Astrocyte of the spinal cord (primary cell): ENCODE measurements at regions not wholly inside any gene's neighbourhood (a gene's known extent, or its start where the extent isn't known, plus 50 kb on each side); places are given as distances from the start of the nearest gene placed in this dataset.

Experiments
- DNase-seq: peaks from one replicate; pipeline ENCODE4 v3.0.0; 2011; ENCODE audit warnings: low read depth, low spot score
- H3K4me3 ChIP-seq: 2 replicates; pipeline ENCODE4 v1.5.1; 2011; ENCODE audit warnings: low read depth, mild to moderate bottlenecking, low read length, moderate library complexity
- CTCF ChIP-seq: IDR thresholded peaks from 2 replicates; pipeline ENCODE4 v1.5.1; 2012; ENCODE audit warnings: low read depth, mild to moderate bottlenecking, low read length, inconsistent platforms
- in situ Hi-C: cut with HindIII; loops from 2 replicates; pipeline ENCODE4 v1.10.0; 2017; ENCODE audit warnings: low sequenced_read_pairs

GRCh38 chr14:105836160-105836559 lies 309.8 kb downstream of the TMEM121 start:
- no peak for TF ChIP-seq CTCF
- in situ Hi-C loops = no loop called here
- H3K4me3 ChIP-seq = no peak overlapping the region
- DNase-seq = no peak

GRCh38 chr14:105836730-105837129 lies 310.3 kb downstream of the TMEM121 start:
- no peak overlapping the region for H3K4me3 ChIP-seq
- TF ChIP-seq CTCF = no peak
- in situ Hi-C loops = no loop called here
- no peak for DNase-seq

DNA sequence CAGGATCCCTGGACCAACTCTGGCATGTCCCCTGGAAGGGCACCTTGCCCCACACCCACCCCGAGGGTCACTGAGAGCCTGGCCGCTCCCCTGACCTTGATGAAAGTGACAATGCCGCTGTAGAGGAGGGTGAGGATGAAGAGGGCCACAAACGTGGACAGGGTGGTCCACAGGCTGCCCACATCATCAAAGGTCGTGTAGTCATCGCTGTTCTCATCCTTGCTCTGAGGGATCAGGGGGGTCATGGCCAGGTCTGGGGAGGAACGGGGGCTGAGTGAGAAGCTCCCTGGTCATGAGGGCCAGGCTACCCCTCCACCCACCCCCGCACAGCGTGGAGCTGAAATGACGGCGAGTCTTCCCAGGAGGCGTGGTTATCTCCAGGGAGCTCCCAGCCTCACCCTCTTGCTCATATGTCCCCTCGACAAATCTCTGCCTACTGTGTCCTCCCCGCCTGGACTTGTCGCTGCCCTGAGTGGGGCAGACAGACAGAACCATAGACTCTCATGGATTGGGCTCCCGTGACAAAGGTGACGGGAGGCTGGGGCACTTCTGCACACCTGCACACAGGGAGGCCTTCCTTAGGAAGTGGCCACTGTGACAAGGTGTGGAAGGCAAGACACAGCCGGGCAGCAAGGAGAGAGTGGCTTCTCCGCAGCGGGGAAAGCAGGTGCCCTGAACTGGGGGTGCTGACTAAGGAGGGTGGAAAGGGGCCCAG lies 311.1 kb downstream of the TMEM121 start:
- TF ChIP-seq CTCF = no peak
- no peak overlapping the region for H3K4me3 ChIP-seq

GRCh38 chr14:105838107-105838506 lies 311.7 kb downstream of the TMEM121 start:
- TF ChIP-seq CTCF = no peak
- in situ Hi-C loops = no loop called here

More for the DNA sequence above, 311.1 kb downstream of the TMEM121 start:
- no peak for DNase-seq
- in situ Hi-C loops = no loop called here

DNA sequence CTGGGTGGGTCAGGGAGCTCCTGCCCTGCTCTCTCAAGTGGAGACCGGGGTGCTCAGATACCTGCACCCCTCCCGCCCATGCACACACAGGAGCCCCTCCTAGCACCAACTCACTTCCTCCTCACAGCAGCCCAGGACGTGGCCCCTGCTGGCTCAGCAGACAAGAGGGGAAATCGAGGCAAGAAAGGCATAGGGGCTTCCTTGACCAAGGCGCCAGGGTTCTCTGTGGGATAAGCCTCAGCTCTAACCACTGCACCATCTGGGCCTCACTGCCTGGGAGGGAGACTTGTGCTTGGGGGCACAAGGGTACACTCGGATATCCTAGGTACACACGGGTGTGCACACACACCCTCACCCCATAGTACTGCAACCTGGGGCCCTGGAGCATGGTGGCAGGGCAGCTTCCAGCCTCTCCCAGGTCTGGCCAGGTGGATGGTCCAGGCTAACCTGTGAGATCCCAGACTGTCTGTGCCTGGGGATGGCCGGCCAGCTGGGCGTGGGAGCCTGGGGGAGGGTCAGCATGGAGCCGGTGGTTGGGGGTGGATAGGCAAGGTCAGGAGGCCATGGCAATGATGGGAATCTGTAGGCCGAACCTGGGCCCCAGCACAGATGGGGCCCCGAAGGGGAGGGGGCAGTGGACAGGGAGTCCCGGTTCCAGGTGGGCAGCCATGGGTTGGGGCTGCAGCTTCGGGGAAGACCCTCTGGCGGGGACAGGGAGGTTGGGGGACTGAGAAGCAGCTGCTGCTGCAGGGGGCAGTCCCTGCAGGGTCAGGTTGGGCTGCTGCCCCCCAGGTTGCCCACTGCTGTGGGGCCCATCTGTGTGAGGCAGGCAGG lies 312.4 kb downstream of the TMEM121 start:
- no peak for DNase-seq
- in situ Hi-C loops = no loop called here
- H3K4me3 ChIP-seq = no peak overlapping the region
- TF ChIP-seq CTCF = no peak

More at GRCh38 chr14:105838107-105838506, 311.7 kb downstream of the TMEM121 start:
- H3K4me3 ChIP-seq = no peak overlapping the region
- no peak for DNase-seq

DNA sequence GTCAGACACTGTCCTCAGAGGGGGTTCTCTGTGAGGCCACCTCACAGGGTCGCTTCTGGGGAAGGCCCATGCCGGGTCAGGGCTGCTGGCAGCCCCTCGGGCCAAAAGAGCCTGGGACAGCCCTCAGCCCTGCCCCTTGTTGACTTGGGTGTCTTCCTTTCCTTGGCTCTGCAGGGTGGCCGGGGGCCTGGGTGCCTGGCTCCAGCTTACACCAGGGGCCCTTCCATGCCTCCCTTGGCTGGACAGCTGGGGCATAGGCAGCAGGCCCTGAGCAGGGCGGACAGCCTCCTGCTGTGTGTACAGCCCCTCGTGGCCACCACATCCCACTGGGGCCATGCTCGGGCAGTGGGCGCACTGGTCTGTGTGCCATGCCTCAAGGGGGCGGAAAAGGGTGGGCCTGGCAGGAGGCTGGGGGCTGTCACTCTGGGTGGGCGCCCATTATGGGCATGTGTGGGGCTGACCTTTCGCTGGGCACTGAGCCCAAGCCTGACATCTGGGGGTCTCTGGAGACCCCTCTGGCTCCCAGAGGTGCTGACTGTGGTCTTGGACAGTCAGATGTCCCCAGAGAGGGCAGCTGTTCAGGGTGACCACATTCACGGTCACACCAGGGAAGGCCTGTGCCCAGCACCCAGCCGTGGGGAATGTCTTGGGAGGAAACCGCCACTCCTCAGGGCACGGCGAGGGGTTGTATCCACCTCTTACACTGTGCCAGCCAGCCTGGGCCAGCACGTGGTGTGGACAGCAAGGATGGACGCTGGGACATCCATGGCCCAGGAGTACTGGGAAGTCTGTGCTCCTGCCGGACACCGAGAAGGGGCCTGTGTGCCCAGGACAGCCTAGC lies 313.3 kb downstream of the TMEM121 start:
- no peak for TF ChIP-seq CTCF
- H3K4me3 ChIP-seq = no peak overlapping the region
- in situ Hi-C loops = no loop called here
- no peak for DNase-seq
